Endothelial cell of umbilical vein (primary cell): ENCODE measurements at regions not wholly inside any gene's neighbourhood (a gene's known extent, or its start where the extent isn't known, plus 50 kb on each side); places are given as distances from the start of the nearest gene placed in this dataset.

Experiments used
- BruUV-seq: library from RNA; stranded (reverse); fragments of 400-500 nt; replicated peaks from 2 replicates; lab custom pipeline; 2021; lab: Mats Ljungman, UMichigan
- CTCF ChIA-PET: fragments of 300-600, 350-600 bp; sonication (Branson Sonifier 250); formaldehyde crosslinking; loops from one replicate; lab custom pipeline; 2021; ENCODE audit warnings: antibody characterized with exemption, inconsistent platforms; lab: Charles Lee
- POLR2A ChIA-PET: fragments of 300-600, 350-600 bp; sonication (Branson Sonifier 250); formaldehyde crosslinking; loops from one replicate; lab custom pipeline; 2021; ENCODE audit warnings: antibody characterized with exemption, inconsistent platforms; lab: Charles Lee
- DNase-seq: peaks from one replicate; pipeline ENCODE4 v3.0.0-alpha.2; 2011; ENCODE audit warnings: low read depth, low spot score
- FAIRE-seq: peaks from 2 replicates; lab custom pipeline; 2011; peaks lifted over from hg19 to GRCh38; lab: Jason Lieb, UNC
- H2AFZ ChIP-seq: 2 replicates; pipeline ENCODE4 v1.6.0; 2012; ENCODE audit warnings: low read depth, low read length, control low read depth, inconsistent platforms
- H3K27ac ChIP-seq: 2 replicates; pipeline ENCODE4 v1.5.1; 2011; ENCODE audit warnings: low read depth, mild to moderate bottlenecking, control low read depth, low read length, moderate library complexity; ENCODE audit not compliant: insufficient read depth
- H3K27me3 ChIP-seq, 2 experiments: 2 replicates each; pipeline versions ENCODE4 v1.6.0 to v1.6.1; 2011; ENCODE audit warnings: low read length in 2 of 2, mixed read lengths in 1 of 2; ENCODE audit not compliant: control insufficient read depth in 2 of 2, insufficient read depth in 2 of 2
- H3K36me3 ChIP-seq, 2 experiments: 2 replicates in 1 of 2; 3 replicates in 1 of 2; pipeline ENCODE4 v1.5.1; 2011; ENCODE audit warnings: low read length in 2 of 2, mild to moderate bottlenecking in 1 of 2, moderate library complexity in 1 of 2; ENCODE audit not compliant: control insufficient read depth in 2 of 2, insufficient read depth in 2 of 2; ENCODE audit errors: extremely low read depth in 1 of 2
- H3K4me1 ChIP-seq: 3 replicates; pipeline ENCODE4 v1.5.1; 2011; ENCODE audit warnings: mild to moderate bottlenecking, low read length; ENCODE audit not compliant: control insufficient read depth, insufficient read depth; ENCODE audit errors: extremely low read depth
- H3K4me2 ChIP-seq: 2 replicates; pipeline ENCODE4 v1.6.1; 2011; ENCODE audit warnings: low read length, control low read depth, mixed read lengths; ENCODE audit not compliant: insufficient read depth
- H3K4me3 ChIP-seq, 3 experiments: fragments of 200-600 bp in 1 of 3; sonication (generic), shearing (Covaris generic) in 1 of 3; replicated peaks in 1 of 3; 2 replicates each; pipeline ENCODE4 v1.5.1; 2011 to 2016; ENCODE audit warnings: control low read depth in 3 of 3, low read length in 3 of 3, mild to moderate bottlenecking in 2 of 3, inconsistent platforms in 1 of 3, low read depth in 1 of 3, moderate library complexity in 1 of 3; ENCODE audit not compliant: insufficient read depth in 1 of 3
- H3K79me2 ChIP-seq: 2 replicates; pipeline ENCODE4 v1.6.0; 2012; ENCODE audit warnings: low read length, inconsistent platforms; ENCODE audit not compliant: control insufficient read depth, insufficient read depth
- H3K9ac ChIP-seq: replicated peaks from 2 replicates; pipeline ENCODE3; 2011; ENCODE audit warnings: low read length, control low read depth; ENCODE audit not compliant: insufficient read depth; ENCODE audit errors: extremely low read depth
- H3K9me1 ChIP-seq: replicated peaks from 3 replicates; pipeline ENCODE4 v1.6.0; 2011; ENCODE audit warnings: mild to moderate bottlenecking, low read length; ENCODE audit not compliant: control insufficient read depth, insufficient read depth; ENCODE audit errors: extremely low read depth
- H3K9me3 ChIP-seq: replicated peaks from 2 replicates; pipeline ENCODE4 v1.5.1; 2012; ENCODE audit warnings: low read length, inconsistent platforms; ENCODE audit not compliant: control insufficient read depth, insufficient read depth
- H4K20me1 ChIP-seq: replicated peaks from 2 replicates; pipeline ENCODE3; 2011; ENCODE audit warnings: mild to moderate bottlenecking, low read length; ENCODE audit not compliant: control insufficient read depth, insufficient read depth; ENCODE audit errors: extremely low read depth
- EZH2 ChIP-seq: IDR thresholded peaks from 2 replicates; pipeline ENCODE4 v1.6.1; 2012; ENCODE audit warnings: borderline replicate concordance, low read depth, mild to moderate bottlenecking, moderate library complexity, low read length, inconsistent platforms; ENCODE audit not compliant: severe bottlenecking
- FOS ChIP-seq: IDR thresholded peaks from 2 replicates; pipeline ENCODE4 v1.6.1; 2011; ENCODE audit warnings: mild to moderate bottlenecking, low read length, moderate library complexity, borderline replicate concordance; ENCODE audit not compliant: insufficient read depth
- GATA2 ChIP-seq: IDR thresholded peaks from 2 replicates; pipeline ENCODE4 v1.7.0; 2011; ENCODE audit warnings: low read depth, mild to moderate bottlenecking, moderate library complexity, mixed read lengths, low read length; ENCODE audit not compliant: insufficient read length, insufficient read depth
- JUN ChIP-seq: IDR thresholded peaks from 2 replicates; pipeline ENCODE4 v1.6.1; 2011; ENCODE audit warnings: borderline replicate concordance, low read depth; ENCODE audit not compliant: insufficient read length, insufficient read depth
- MYC ChIP-seq: IDR thresholded peaks from one replicate; pipeline ENCODE4 v1.6.1; 2011; ENCODE audit warnings: mild to moderate bottlenecking, low read depth, low read length
- POLR2A ChIP-seq: IDR thresholded peaks from 2 replicates; pipeline ENCODE4 v1.6.1; 2012; ENCODE audit warnings: low read depth, mild to moderate bottlenecking, control low read depth, low read length
- POLR2AphosphoS5 ChIP-seq: IDR thresholded peaks from 2 replicates; pipeline ENCODE4 v1.6.1; 2012; ENCODE audit warnings: low read depth, mild to moderate bottlenecking, control low read depth, low read length, moderate library complexity; ENCODE audit not compliant: insufficient read depth
- dilution Hi-C: fragments of 300-500 bp; cut with MboI; formaldehyde crosslinking; loops from one replicate; pipeline ENCODE4 v1.15.0; 2019; ENCODE audit warnings: low sequenced_read_pairs; ENCODE audit not compliant: extremely low pct_ligation_motif_present
- intact Hi-C: fragments of 100-400 bp; cut with micrococcal nuclease; formaldehyde crosslinking; loops from one replicate; pipeline ENCODE4 v1.10.0; 2022
- TF ChIP-seq, protein P1 (sequence below), 2 donors: IDR thresholded peaks; 1 replicate in 1 of 2; 2 replicates in 1 of 2; pipeline ENCODE4 v1.5.1; 2011; ENCODE audit warnings: low read length in 2 of 2, mild to moderate bottlenecking in 2 of 2, moderate library complexity in 2 of 2, control low read depth in 1 of 2, inconsistent platforms in 1 of 2, low read depth in 1 of 2; ENCODE audit not compliant: insufficient read depth in 1 of 2; ENCODE audit errors: extremely low read depth in 1 of 2
- TF ChIP-seq, protein P2 (sequence below): IDR thresholded peaks from 2 replicates; pipeline ENCODE4 v1.6.1; 2011; ENCODE audit not compliant: insufficient read depth, insufficient read length

- Histone ChIP-seq H3K36me3 (no peaks in the 10 kb centered on the region), H3K4me1 (no peaks in the 10 kb centered on the region), H4K20me1 (no peaks in the 10 kb centered on the region), H2AFZ (no peak overlapping the region), H3K9me1 (no peaks in the 10 kb centered on the region), H3K27me3 (peaks cover 2 to 14% of the 10 kb centered on the region in 2 experiments), H3K4me2 (no peak overlapping the region), H3K4me3 (no peak overlapping the region), H3K9ac (no peak overlapping the region), H3K27ac (no peak overlapping the region), H3K79me2 (no peaks in the 10 kb centered on the region), H3K9me3 (no peaks in the 10 kb centered on the region)
- no peak for FAIRE-seq
- TF ChIP-seq, protein P1, sequence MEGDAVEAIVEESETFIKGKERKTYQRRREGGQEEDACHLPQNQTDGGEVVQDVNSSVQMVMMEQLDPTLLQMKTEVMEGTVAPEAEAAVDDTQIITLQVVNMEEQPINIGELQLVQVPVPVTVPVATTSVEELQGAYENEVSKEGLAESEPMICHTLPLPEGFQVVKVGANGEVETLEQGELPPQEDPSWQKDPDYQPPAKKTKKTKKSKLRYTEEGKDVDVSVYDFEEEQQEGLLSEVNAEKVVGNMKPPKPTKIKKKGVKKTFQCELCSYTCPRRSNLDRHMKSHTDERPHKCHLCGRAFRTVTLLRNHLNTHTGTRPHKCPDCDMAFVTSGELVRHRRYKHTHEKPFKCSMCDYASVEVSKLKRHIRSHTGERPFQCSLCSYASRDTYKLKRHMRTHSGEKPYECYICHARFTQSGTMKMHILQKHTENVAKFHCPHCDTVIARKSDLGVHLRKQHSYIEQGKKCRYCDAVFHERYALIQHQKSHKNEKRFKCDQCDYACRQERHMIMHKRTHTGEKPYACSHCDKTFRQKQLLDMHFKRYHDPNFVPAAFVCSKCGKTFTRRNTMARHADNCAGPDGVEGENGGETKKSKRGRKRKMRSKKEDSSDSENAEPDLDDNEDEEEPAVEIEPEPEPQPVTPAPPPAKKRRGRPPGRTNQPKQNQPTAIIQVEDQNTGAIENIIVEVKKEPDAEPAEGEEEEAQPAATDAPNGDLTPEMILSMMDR (IDR thresholded peaks at IDR 0.05; ENCODE audit: extremely low read depth in 1 of 2, insufficient read depth in 1 of 2, low read depth in 1 of 2, low read length in 2 of 2): no peak
- TF ChIP-seq EZH2 (no peak), GATA2 (no peak), POLR2AphosphoS5 (no peak), POLR2A (no peak), FOS (no peak), JUN (no peak), MYC (no peak)
- TF ChIP-seq, protein P2, sequence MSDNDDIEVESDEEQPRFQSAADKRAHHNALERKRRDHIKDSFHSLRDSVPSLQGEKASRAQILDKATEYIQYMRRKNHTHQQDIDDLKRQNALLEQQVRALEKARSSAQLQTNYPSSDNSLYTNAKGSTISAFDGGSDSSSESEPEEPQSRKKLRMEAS: no peak
- dilution Hi-C loops (no loop called here), intact Hi-C loops (no loop called here)
- POLR2A ChIA-PET: no interaction called here
- CTCF ChIA-PET: interaction anchor here (2.1 kb wide), 1 partner anchor 17 kb away, joined by 11 read pairs; no protein-coding TSS in a partner anchor
- DNase-seq: no peak
- BruUV-seq: no TSS peak
These were observed 86.0 kb upstream of the VEPH1 start for GRCh38 chr3:157589211-157589610.
